ENCODE measurements at regions not wholly inside any gene's neighbourhood (a gene's known extent, or its start where the extent isn't known, plus 50 kb on each side); places are given as distances from the start of the nearest gene placed in this dataset.

DNA sequence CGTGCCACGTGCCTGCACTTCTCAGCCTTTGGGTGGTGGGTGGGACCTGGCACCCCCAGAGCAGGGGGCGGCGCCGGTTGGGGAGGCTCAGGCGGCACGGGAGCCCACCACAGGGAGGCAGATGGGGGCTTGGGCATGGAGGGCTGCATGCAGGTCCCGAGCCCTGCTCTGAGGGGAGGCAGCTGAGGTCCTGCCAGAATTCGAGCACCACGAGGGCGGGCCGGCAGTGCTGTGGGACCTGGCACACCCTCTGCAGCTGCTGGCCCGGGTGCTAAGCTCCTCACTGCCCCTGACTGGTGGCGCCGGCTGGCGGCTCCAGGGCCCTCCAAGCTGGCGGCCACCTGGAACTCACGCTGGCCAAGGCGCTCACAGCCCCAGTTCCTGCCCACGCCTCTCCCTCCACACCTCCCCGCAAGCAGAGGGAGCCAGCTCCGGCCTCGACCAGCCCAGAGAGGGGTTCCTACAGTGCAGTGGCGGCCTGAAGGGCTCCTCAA, 1176.8 kb upstream of the GYPC start:
- TF ChIP-seq, protein P1, sequence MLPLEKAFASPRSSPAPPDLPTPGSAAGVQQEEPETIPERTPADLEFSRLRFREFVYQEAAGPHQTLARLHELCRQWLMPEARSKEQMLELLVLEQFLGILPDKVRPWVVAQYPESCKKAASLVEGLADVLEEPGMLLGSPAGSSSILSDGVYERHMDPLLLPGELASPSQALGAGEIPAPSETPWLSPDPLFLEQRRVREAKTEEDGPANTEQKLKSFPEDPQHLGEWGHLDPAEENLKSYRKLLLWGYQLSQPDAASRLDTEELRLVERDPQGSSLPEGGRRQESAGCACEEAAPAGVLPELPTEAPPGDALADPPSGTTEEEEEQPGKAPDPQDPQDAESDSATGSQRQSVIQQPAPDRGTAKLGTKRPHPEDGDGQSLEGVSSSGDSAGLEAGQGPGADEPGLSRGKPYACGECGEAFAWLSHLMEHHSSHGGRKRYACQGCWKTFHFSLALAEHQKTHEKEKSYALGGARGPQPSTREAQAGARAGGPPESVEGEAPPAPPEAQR (CRISPR knock-in tag; IDR thresholded peaks at IDR 0.05): no peak
- TF ChIP-seq, protein P2, sequence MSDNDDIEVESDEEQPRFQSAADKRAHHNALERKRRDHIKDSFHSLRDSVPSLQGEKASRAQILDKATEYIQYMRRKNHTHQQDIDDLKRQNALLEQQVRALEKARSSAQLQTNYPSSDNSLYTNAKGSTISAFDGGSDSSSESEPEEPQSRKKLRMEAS (CRISPR knock-in tag; IDR thresholded peaks at IDR 0.05): no peak
- TF ChIP-seq, protein P3, sequence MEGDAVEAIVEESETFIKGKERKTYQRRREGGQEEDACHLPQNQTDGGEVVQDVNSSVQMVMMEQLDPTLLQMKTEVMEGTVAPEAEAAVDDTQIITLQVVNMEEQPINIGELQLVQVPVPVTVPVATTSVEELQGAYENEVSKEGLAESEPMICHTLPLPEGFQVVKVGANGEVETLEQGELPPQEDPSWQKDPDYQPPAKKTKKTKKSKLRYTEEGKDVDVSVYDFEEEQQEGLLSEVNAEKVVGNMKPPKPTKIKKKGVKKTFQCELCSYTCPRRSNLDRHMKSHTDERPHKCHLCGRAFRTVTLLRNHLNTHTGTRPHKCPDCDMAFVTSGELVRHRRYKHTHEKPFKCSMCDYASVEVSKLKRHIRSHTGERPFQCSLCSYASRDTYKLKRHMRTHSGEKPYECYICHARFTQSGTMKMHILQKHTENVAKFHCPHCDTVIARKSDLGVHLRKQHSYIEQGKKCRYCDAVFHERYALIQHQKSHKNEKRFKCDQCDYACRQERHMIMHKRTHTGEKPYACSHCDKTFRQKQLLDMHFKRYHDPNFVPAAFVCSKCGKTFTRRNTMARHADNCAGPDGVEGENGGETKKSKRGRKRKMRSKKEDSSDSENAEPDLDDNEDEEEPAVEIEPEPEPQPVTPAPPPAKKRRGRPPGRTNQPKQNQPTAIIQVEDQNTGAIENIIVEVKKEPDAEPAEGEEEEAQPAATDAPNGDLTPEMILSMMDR (IDR thresholded peaks at IDR 0.05): no peak
- TF ChIP-seq NFYB (CRISPR knock-in tag; conservative IDR thresholded peaks at IDR 0.05; ENCODE audit: low read depth) (no peak), JUN (CRISPR knock-in tag; IDR thresholded peaks at IDR 0.05) (no peak), ZNF317 (CRISPR knock-in tag; IDR thresholded peaks at IDR 0.05; ENCODE audit: borderline replicate concordance, low read depth) (no peak), FOXJ3 (CRISPR knock-in tag; IDR thresholded peaks at IDR 0.05; ENCODE audit: borderline replicate concordance) (no peak), ATF1 (CRISPR knock-in tag; IDR thresholded peaks at IDR 0.05) (no peak), NR3C1 (CRISPR knock-in tag; conservative IDR thresholded peaks at IDR 0.05; ENCODE audit: low read depth) (no peak), TCF7 (CRISPR knock-in tag; IDR thresholded peaks at IDR 0.05; ENCODE audit: low read depth) (no peak), ZNF121 (CRISPR knock-in tag; IDR thresholded peaks at IDR 0.05) (no peak)
- TF ChIP-seq, protein P4, sequence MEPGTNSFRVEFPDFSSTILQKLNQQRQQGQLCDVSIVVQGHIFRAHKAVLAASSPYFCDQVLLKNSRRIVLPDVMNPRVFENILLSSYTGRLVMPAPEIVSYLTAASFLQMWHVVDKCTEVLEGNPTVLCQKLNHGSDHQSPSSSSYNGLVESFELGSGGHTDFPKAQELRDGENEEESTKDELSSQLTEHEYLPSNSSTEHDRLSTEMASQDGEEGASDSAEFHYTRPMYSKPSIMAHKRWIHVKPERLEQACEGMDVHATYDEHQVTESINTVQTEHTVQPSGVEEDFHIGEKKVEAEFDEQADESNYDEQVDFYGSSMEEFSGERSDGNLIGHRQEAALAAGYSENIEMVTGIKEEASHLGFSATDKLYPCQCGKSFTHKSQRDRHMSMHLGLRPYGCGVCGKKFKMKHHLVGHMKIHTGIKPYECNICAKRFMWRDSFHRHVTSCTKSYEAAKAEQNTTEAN (CRISPR knock-in tag; IDR thresholded peaks at IDR 0.05): no peak
- TF ChIP-seq, protein P5, sequence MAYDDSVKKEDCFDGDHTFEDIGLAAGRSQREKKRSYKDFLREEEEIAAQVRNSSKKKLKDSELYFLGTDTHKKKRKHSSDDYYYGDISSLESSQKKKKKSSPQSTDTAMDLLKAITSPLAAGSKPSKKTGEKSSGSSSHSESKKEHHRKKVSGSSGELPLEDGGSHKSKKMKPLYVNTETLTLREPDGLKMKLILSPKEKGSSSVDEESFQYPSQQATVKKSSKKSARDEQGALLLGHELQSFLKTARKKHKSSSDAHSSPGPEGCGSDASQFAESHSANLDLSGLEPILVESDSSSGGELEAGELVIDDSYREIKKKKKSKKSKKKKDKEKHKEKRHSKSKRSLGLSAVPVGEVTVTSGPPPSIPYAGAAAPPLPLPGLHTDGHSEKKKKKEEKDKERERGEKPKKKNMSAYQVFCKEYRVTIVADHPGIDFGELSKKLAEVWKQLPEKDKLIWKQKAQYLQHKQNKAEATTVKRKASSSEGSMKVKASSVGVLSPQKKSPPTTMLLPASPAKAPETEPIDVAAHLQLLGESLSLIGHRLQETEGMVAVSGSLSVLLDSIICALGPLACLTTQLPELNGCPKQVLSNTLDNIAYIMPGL (CRISPR knock-in tag; IDR thresholded peaks at IDR 0.05): no peak

Data from WTC11 (cell line).